ENCODE measurements at regions not wholly inside any gene's neighbourhood (a gene's known extent, or its start where the extent isn't known, plus 50 kb on each side); places are given as distances from the start of the nearest gene placed in this dataset.

DNA sequence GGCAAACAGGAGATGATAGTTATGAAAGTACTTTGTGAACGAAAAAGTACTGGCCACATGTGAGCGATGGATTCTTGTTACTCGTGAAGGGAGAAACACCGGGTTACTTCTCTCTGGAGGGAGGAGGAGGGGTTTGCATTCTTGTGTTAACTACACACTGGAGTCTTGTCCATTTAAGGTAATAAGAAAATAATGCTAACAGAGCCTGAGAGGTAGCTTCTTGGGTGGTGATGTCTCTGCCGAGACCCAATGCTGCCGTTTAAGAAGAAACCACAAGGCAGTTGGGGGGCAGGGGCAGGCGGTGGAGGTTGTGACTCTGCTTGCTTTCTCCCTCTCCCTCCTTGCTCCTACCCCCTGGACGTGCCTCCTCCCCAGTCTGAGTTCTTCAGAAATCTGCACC, 100.9 kb upstream of the ROPN1 start:
- no peak for DNase-seq (ENCODE audit: low spot score)

GRCh38 chr3:124094496-124094895, 102.6 kb upstream of the ROPN1 start:
- no peak for DNase-seq (ENCODE audit: low spot score)

- DNase-seq (ENCODE audit: low spot score) = no peak
Observed at GRCh38 chr3:124097362-124098131, 105.6 kb upstream of the ROPN1 start.

GRCh38 chr3:124101643-124102042, 109.7 kb upstream of the ROPN1 start:
- DNase-seq (ENCODE audit: low spot score) = no peak

- no peak for DNase-seq (ENCODE audit: low spot score)
Observed at GRCh38 chr3:124107104-124107890, 115.4 kb upstream of the ROPN1 start.

GRCh38 chr3:124108446-124108845, 116.5 kb upstream of the ROPN1 start:
- DNase-seq (ENCODE audit: low spot score) = no peak

DNA sequence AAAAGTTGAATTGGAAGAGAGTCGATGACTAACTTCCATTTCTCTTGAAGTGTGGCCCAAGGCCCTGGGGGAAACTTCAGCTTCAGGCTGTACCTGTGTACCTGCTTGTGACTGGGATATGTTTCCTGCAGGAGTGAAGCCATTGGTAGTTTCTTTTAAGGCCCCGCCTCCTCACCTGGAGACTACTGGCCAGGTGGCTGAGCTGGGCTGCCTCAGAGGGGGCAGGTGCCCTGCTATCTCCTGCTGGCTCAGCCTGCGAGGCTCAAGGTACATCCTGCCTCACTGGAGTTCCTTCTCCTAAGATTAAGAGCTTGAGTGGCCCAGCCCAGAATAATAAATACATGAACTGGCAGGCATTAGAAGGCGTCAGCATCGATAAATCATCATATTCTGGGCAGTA, 121.6 kb upstream of the ROPN1 start:
- no peak for DNase-seq (ENCODE audit: low spot score)

DNA sequence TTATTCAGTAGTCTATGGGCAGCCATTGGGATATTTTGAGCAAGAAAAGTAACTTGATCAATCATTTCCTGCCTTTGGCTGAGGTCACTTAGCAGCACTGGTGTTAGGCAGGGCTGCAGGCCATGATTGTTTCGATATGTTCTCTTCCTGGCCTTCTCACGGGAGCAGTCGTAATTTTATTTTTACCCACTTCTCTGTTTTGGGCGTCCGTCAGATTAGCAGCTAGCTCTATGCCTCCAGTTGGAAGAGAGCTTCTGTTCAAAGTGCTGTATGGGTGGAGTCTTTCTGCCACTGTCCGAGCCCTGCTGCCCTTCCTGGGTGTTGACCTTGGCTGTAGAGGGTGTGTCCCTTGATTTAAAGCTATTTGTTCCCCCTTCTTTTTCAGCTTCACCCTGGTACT, 123.4 kb upstream of the ROPN1 start:
- no peak for DNase-seq (ENCODE audit: low spot score)

DNA sequence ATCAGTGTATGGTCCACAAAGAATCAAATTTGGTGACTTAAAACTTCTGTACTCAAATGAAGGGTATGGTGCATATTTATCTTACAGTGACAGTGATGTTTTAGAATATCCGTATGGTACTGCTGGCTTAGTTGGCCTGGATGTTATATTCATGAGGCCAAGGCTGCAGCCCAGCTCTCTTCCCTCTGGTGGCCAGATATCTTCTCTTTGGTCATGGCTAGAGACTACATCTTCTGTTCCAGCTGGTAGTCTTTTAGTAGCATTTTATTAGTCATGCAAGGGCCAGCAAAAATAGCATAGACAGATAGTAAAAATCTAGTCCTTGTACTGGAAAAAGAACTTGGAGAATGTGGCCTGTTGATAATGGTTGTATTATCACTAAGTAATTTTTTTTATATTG, 124.0 kb upstream of the ROPN1 start:
- DNase-seq (ENCODE audit: low spot score) = no peak

DNA sequence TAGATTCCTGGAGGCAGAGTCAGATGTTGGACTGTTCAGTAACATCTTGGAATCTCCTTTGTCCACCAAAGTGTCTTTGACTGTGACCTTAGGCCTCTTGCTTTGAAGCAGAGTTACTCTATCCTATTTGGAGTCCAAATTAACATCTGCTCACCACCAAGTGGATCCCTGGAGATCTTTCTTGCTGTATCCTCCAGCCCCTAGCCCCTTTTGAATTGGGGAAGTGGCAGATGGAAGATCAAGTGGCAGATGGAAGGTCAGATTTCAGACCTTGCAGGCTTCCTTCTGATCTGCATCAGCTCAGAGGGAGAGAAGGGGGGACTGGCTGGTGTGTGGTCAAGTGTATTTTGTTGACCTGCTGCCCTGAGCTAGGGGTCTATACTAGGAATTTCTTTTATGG, 125.0 kb upstream of the ROPN1 start:
- no peak for DNase-seq (ENCODE audit: low spot score)

GRCh38 chr3:124117486-124117885, 125.6 kb upstream of the ROPN1 start:
- DNase-seq (ENCODE audit: low spot score) = no peak

DNA sequence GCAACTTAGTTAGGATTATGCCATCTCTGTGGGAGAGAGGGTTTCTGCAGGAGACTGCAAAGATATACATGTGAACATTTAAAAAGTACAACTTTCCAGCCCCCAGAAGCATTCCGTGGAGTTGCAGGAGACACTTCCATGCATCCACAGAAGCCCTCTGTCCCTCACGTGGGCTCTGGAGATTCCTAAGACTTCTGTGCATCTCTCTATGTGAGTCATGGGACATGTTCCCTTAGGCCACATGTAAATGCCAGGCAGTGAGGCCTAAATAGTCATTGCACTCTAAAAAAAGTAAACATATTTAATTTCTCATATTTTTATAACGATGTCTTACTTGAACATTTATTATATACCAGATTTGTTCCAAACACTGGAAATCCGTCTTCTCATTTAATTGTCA, 126.5 kb upstream of the ROPN1 start:
- no peak for DNase-seq (ENCODE audit: low spot score)

DNA sequence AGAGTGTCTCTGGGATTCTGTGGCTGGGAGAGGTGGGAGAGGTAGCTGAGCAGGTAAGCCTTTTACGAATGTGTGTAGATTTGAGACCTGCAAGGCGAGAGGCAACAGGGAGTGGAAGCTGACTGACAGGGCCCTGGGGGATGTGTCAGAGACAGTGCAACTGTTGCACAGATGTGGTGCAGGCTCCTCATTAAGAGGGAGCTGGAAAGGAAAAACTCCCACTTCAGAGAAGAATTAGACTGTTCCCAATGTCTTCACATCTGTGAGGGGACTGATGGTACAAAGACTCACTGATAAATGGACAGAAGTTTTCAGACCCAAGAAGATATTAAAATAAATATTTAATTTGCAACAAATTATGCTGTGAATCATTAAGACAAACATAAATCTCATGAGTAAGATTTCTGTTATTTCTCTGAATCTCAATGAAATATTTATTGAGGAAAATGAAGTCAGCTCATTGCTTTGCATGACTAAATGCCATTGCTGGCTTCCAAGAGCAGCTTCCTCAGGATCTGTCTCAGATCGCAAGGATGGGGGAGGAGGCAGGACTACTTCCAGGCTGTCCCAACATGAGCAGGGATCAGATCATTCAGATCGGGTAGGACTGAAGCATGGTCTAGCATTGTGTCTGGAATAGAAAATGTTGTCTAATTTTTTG, 127.3 kb upstream of the ROPN1 start:
- no peak for DNase-seq (ENCODE audit: low spot score)

- DNase-seq (ENCODE audit: low spot score) = no peak
Observed at GRCh38 chr3:124121379-124122312, 129.7 kb upstream of the ROPN1 start.

DNA sequence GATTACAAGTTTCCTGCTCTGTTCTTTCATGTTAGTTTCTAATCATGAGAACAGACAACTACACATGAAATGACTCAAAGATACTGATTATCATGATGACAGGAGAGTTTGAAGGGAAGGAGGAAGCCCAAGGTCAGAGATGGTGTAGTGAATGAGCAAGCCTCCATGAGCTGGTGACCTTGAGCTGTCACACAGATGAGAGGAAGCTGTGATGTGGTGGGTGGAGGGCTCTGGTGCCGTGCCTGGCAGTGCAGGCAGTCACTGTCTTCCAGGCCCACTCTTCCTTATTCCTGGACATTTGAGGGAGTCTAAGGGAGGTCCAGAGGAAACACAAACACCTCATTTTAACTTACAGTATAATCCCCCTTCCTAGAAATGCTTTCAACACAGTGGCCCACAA, 133.4 kb upstream of the ROPN1 start:
- no peak for DNase-seq (ENCODE audit: low spot score)

DNA sequence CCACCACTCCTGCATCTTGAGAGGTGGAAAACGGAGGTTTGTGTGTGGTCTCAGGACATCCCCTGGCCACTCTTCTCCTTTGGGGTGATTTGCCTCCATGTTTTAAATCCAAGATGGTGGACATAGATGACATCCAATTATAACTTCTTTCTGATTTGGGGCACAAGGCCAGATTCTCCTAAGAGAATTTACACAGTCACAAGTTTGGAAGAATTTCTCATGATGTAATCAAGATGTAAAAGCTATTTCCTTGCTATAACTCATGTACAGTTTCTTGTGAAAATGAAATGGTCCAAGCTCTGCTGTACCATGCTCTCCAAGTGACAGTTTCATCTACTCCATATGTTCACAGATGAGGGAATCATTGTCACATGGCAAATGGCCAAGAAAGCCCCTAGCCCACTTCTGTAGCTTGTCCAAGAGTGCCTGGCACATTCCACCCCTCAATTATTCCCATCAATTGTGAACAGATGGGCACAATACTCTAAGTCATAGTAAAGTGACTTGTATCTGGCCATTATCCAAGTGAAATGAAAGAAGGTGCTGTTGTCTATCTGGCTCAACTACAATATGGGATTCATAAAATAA, 134.6 kb upstream of the ROPN1 start:
- DNase-seq (ENCODE audit: low spot score) = no peak

GRCh38 chr3:124131158-124131557, 139.2 kb upstream of the ROPN1 start:
- no peak for DNase-seq (ENCODE audit: low spot score)

DNA sequence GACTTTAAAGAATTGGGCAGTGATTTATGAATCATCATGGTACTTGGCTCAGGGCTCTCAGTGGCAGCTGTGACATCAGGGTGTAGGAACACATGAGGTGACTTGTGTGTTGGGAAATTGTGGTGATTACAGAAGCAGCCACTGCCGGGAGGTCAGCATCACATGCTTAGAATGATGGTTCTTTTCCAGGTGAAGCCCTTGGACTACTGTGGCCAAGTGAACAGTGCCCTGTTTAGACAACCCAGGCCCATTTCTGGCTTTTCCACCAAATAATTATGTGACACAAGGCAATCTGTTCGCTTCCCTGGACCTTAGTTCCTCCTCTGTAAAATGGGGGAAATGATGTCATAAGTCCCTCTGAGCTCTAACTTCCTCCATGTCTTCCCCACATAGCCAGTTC, 139.7 kb upstream of the ROPN1 start:
- no peak for DNase-seq (ENCODE audit: low spot score)

- no peak for DNase-seq (ENCODE audit: low spot score)
Observed at GRCh38 chr3:124132813-124133212, 140.9 kb upstream of the ROPN1 start.

GRCh38 chr3:124133366-124133940, 141.5 kb upstream of the ROPN1 start:
- no peak for DNase-seq (ENCODE audit: low spot score)

DNA sequence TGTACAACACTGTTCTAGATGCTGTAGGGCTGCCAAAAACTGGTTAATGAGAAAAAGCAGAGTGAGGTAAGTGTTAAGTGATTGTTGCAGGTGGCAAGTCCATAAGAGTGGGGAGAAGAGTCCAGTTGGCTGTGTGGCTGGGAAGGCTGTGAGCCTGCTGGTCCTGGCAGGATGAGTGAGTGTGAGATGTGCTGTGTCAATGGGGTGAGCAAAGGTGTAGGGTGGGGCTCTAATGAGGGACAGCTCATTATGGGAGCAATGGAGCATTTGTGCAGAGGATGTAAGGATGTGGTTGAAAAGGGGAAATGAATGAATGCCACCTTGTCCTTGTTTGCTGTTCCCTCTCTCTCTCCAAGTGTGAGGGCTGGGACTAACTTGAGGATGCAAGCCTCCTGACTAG, 145.3 kb upstream of the ROPN1 start:
- no peak for DNase-seq (ENCODE audit: low spot score)
